SK-N-SH (cell line): ENCODE measurements at regions not wholly inside any gene's neighbourhood (a gene's known extent, or its start where the extent isn't known, plus 50 kb on each side); places are given as distances from the start of the nearest gene placed in this dataset.

ENCODE experiments used
- CTCF ChIA-PET: fragments of 300-600, 350-600 bp; formaldehyde crosslinking; extraction: SDS; loops from one replicate; lab custom pipeline; 2021; lab: Yijun Ruan, JAX
- POLR2A ChIA-PET: fragments of 350-600 bp; sonication (Branson Sonifier 250); formaldehyde crosslinking; extraction: SDS; loops from one replicate; lab custom pipeline; 2020; ENCODE audit warnings: antibody characterized with exemption, inconsistent platforms; lab: Yijun Ruan, JAX
- DNase-seq: peaks from one replicate; pipeline ENCODE4 v3.0.0; 2012
- H2AFZ ChIP-seq: fragments of 200-600 bp; sonication (generic); 2 replicates; pipeline ENCODE4 v1.8.1; 2016; ENCODE audit warnings: antibody characterized with exemption, mild to moderate bottlenecking, low read depth
- H3F3A ChIP-seq: fragments of 200-600 bp; sonication (generic); replicated peaks from 2 replicates; pipeline ENCODE3; 2016; ENCODE audit warnings: antibody characterized with exemption, mild to moderate bottlenecking; ENCODE audit not compliant: insufficient read depth
- H3K27ac ChIP-seq, 2 experiments: fragments of 200-500 bp in 1 of 2; fragments of 200-600 bp in 1 of 2; sonication (Bioruptor generic) in 1 of 2; sonication (generic), shearing (Covaris generic) in 1 of 2; 2 replicates each; pipeline versions ENCODE4 v1.5.1 to v1.6.1; 2014 to 2016; ENCODE audit warnings: low read depth in 2 of 2, inconsistent platforms in 1 of 2, low read length in 1 of 2, mild to moderate bottlenecking in 1 of 2, mixed read lengths in 1 of 2
- H3K27me3 ChIP-seq: fragments of 200-600 bp; sonication (generic), shearing (Covaris generic); 2 replicates; pipeline ENCODE4 v1.6.1; 2016; ENCODE audit warnings: mixed run types; ENCODE audit not compliant: insufficient read depth
- H3K36me3 ChIP-seq, 2 experiments: fragments of 200-500 bp in 1 of 2; fragments of 200-600 bp in 1 of 2; sonication (Bioruptor generic) in 1 of 2; sonication (generic) in 1 of 2; replicated peaks in 1 of 2; 2 replicates each; pipeline versions ENCODE3 to v1.5.1; 2014 to 2016; ENCODE audit warnings: low read length in 1 of 2, mild to moderate bottlenecking in 1 of 2; ENCODE audit not compliant: insufficient read depth in 2 of 2, control insufficient read depth in 1 of 2
- H3K4me1 ChIP-seq, 2 experiments: fragments of 200-500 bp in 1 of 2; fragments of 200-600 bp in 1 of 2; sonication (Bioruptor generic) in 1 of 2; sonication (generic), shearing (Covaris generic) in 1 of 2; 2 replicates each; pipeline versions ENCODE4 v1.5.1 to v1.6.1; 2014 to 2016; ENCODE audit warnings: low read depth in 1 of 2, low read length in 1 of 2, mixed run types in 1 of 2; ENCODE audit not compliant: insufficient read depth in 2 of 2, control insufficient read depth in 1 of 2
- H3K4me2 ChIP-seq: fragments of 200-600 bp; sonication (generic), shearing (Covaris generic); 2 replicates; pipeline ENCODE4 v1.6.1; 2017; ENCODE audit warnings: mixed run types
- H3K4me3 ChIP-seq, 2 experiments: fragments of 200-500 bp in 1 of 2; fragments of 200-600 bp in 1 of 2; sonication (Bioruptor generic) in 1 of 2; sonication (generic), shearing (Covaris generic) in 1 of 2; 2 replicates each; pipeline versions ENCODE4 v1.5.1 to v1.8.1; 2014 to 2016; ENCODE audit warnings: low read depth in 2 of 2, inconsistent platforms in 1 of 2, low read length in 1 of 2, mild to moderate bottlenecking in 1 of 2, mixed read lengths in 1 of 2, moderate library complexity in 1 of 2
- H3K79me2 ChIP-seq: fragments of 200-600 bp; sonication (generic); 2 replicates; pipeline ENCODE4 v1.8.1; 2017; ENCODE audit warnings: mild to moderate bottlenecking; ENCODE audit not compliant: insufficient read depth
- H3K9ac ChIP-seq: fragments of 200-600 bp; sonication (generic); 2 replicates; pipeline ENCODE4 v1.6.1; 2017; ENCODE audit warnings: mixed run types
- H3K9me2 ChIP-seq: fragments of 200-600 bp; sonication (generic); 2 replicates; pipeline ENCODE4 v1.6.1; 2017; ENCODE audit warnings: mixed run types
- H3K9me3 ChIP-seq: fragments of 200-600 bp; sonication (generic); 2 replicates; pipeline ENCODE4 v1.6.1; 2017; ENCODE audit warnings: mixed run types, mild to moderate bottlenecking, moderate library complexity
- H4K20me1 ChIP-seq: fragments of 200-600 bp; sonication (generic); 2 replicates; pipeline ENCODE4 v1.6.1; 2017; ENCODE audit warnings: mild to moderate bottlenecking, mixed run types; ENCODE audit not compliant: insufficient read depth
- CHD2 ChIP-seq: fragments of 150-350 bp; IDR thresholded peaks from 2 replicates; pipeline ENCODE4 v1.6.1; 2018; ENCODE audit warnings: low read length; ENCODE audit not compliant: partially characterized antibody
- EZH2phosphoT487 ChIP-seq: fragments of 200-600 bp; sonication (generic); IDR thresholded peaks from 2 replicates; pipeline ENCODE4 v1.6.1; 2017; ENCODE audit warnings: low read depth, mixed run types, mild to moderate bottlenecking, antibody characterized with exemption, moderate library complexity, borderline replicate concordance
- FOSL2 ChIP-seq: IDR thresholded peaks from 2 replicates; pipeline ENCODE4 v1.4.0; 2012; ENCODE audit warnings: low read depth, mild to moderate bottlenecking, moderate library complexity, borderline replicate concordance
- GABPA ChIP-seq: IDR thresholded peaks from 2 replicates; pipeline ENCODE4 v1.4.0; 2012; ENCODE audit warnings: low read depth, mild to moderate bottlenecking
- JUND ChIP-seq: IDR thresholded peaks from 2 replicates; pipeline ENCODE4 v1.4.0; 2012
- MAX ChIP-seq: IDR thresholded peaks from 2 replicates; pipeline ENCODE4 v1.4.0; 2012; ENCODE audit warnings: low read depth
- NFIC ChIP-seq: IDR thresholded peaks from 2 replicates; pipeline ENCODE4 v1.4.0; 2012; ENCODE audit warnings: borderline replicate concordance
- PBX3 ChIP-seq: IDR thresholded peaks from 2 replicates; pipeline ENCODE4; 2012
- POLR2AphosphoS5 ChIP-seq: IDR thresholded peaks from 2 replicates; pipeline ENCODE4 v1.6.1; 2012; ENCODE audit warnings: low read depth, low read length
- RAD21 ChIP-seq: IDR thresholded peaks from 2 replicates; pipeline ENCODE4 v1.6.1; 2012; ENCODE audit warnings: mild to moderate bottlenecking, low read length
- RCOR1 ChIP-seq: fragments of 150-350 bp; IDR thresholded peaks from 2 replicates; pipeline ENCODE4 v1.6.1; 2017; ENCODE audit warnings: antibody characterized with exemption, low read length
- REST ChIP-seq: IDR thresholded peaks from 2 replicates; pipeline ENCODE4 v1.6.1; 2012; ENCODE audit warnings: mild to moderate bottlenecking, low read depth, low read length, moderate library complexity
- RFX5 ChIP-seq: IDR thresholded peaks from 2 replicates; pipeline ENCODE4 v1.6.1; 2012; ENCODE audit warnings: mild to moderate bottlenecking, improper control_type of control experiment, low read length
- RXRA ChIP-seq: IDR thresholded peaks from 2 replicates; pipeline ENCODE4 v1.4.0; 2012; ENCODE audit warnings: low read depth, mild to moderate bottlenecking, borderline replicate concordance
- TAF1 ChIP-seq: IDR thresholded peaks from 2 replicates; pipeline ENCODE4 v1.6.1; 2012; ENCODE audit warnings: low read depth, mild to moderate bottlenecking, low read length, moderate library complexity, borderline replicate concordance
- TEAD4 ChIP-seq: IDR thresholded peaks from 2 replicates; pipeline ENCODE4 v1.4.0; 2012; ENCODE audit warnings: mild to moderate bottlenecking, borderline replicate concordance; ENCODE audit not compliant: insufficient read depth
- USF1 ChIP-seq: IDR thresholded peaks from 2 replicates; pipeline ENCODE4 v1.4.0; 2012; ENCODE audit warnings: low read depth, borderline replicate concordance
- ZBTB33 ChIP-seq: IDR thresholded peaks from 2 replicates; pipeline ENCODE4 v1.4.0; 2012; ENCODE audit warnings: low read depth, borderline replicate concordance
- WGBS: methylation state at CpG from one replicate; pipeline ENCODE4 v1.1.6; 2017; ENCODE audit warnings: low lambda C conversion rate; 5-methylcytosine and 5-hydroxymethylcytosine counted together
- TF ChIP-seq, protein P1 (sequence below): fragments of 150-350 bp; IDR thresholded peaks from 2 replicates; pipeline ENCODE4 v1.6.1; 2017; ENCODE audit warnings: antibody characterized with exemption, low read length, low read depth, borderline replicate concordance
- TF ChIP-seq, protein P2 (sequence below): fragments of 200-600 bp; sonication (generic); IDR thresholded peaks from 2 replicates; pipeline ENCODE4 v1.6.1; 2017; ENCODE audit warnings: antibody characterized with exemption, mild to moderate bottlenecking, moderate library complexity

GRCh38 chr2:60283626-60284025 is 269.8 kb downstream of the BCL11A start:
- ChIA-PET POLR2A (no interaction called here), CTCF (no interaction called here)
- Histone ChIP-seq H3K27ac (no peak overlapping the region), H3K27me3 (no peaks in the 10 kb centered on the region), H4K20me1 (no peaks in the 10 kb centered on the region), H3K36me3 (no peaks in the 10 kb centered on the region), H3K9me3 (no peaks in the 10 kb centered on the region), H3K4me3 (no peak overlapping the region), H3K4me1 (no peaks in the 10 kb centered on the region), H2AFZ (no peak overlapping the region), H3K9me2 (no peaks in the 10 kb centered on the region), H3K9ac (no peak overlapping the region), H3K4me2 (no peak overlapping the region), H3K79me2 (no peaks in the 10 kb centered on the region), H3F3A (no peaks in the 10 kb centered on the region)
- TF ChIP-seq TAF1 (no peak), RFX5 (no peak), JUND (no peak), FOSL2 (no peak), PBX3 (no peak), NFIC (no peak), CHD2 (no peak), TEAD4 (no peak), MAX (no peak), EZH2phosphoT487 (no peak), GABPA (no peak), RXRA (no peak), POLR2AphosphoS5 (no peak), RCOR1 (no peak), ZBTB33 (no peak), REST (no peak), USF1 (no peak), RAD21 (no peak)
- TF ChIP-seq, protein P1, sequence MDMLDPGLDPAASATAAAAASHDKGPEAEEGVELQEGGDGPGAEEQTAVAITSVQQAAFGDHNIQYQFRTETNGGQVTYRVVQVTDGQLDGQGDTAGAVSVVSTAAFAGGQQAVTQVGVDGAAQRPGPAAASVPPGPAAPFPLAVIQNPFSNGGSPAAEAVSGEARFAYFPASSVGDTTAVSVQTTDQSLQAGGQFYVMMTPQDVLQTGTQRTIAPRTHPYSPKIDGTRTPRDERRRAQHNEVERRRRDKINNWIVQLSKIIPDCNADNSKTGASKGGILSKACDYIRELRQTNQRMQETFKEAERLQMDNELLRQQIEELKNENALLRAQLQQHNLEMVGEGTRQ, result no peak
- TF ChIP-seq, protein P2, sequence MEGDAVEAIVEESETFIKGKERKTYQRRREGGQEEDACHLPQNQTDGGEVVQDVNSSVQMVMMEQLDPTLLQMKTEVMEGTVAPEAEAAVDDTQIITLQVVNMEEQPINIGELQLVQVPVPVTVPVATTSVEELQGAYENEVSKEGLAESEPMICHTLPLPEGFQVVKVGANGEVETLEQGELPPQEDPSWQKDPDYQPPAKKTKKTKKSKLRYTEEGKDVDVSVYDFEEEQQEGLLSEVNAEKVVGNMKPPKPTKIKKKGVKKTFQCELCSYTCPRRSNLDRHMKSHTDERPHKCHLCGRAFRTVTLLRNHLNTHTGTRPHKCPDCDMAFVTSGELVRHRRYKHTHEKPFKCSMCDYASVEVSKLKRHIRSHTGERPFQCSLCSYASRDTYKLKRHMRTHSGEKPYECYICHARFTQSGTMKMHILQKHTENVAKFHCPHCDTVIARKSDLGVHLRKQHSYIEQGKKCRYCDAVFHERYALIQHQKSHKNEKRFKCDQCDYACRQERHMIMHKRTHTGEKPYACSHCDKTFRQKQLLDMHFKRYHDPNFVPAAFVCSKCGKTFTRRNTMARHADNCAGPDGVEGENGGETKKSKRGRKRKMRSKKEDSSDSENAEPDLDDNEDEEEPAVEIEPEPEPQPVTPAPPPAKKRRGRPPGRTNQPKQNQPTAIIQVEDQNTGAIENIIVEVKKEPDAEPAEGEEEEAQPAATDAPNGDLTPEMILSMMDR, result no peak
- whole genome bisulfite sequencing, result 22% methylated on average over 4 of the region's 4 CpGs
- DNase-seq, result peak; percentile 15
